NCI-H1048 (cell line): ENCODE measurements at regions not wholly inside any gene's neighbourhood (a gene's known extent, or its start where the extent isn't known, plus 50 kb on each side); places are given as distances from the start of the nearest gene placed in this dataset.

Experiments used
- DNase-seq: peaks from one replicate; lab custom pipeline; 2025; lab: John Stamatoyannopoulos, UW

DNA sequence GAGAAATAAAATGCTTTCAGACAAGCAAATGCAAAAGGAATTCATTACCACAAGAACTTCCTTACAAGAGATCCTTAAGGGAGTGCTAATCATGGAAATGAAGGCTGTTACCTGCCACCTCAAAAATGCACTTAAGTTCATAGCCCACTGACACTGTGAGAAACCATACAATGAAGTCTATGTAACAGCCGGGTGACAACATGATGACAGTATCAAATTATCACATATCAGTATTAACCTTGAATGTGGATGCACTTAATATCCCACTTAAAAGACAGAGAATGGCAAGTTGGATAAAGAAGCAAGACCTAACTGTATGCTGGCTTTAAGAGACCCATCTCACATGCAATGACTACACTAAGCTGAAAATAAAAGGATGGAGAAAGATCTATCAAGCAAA, 403.4 kb upstream of the MC4R start:
- DNase-seq, result no peak

DNA sequence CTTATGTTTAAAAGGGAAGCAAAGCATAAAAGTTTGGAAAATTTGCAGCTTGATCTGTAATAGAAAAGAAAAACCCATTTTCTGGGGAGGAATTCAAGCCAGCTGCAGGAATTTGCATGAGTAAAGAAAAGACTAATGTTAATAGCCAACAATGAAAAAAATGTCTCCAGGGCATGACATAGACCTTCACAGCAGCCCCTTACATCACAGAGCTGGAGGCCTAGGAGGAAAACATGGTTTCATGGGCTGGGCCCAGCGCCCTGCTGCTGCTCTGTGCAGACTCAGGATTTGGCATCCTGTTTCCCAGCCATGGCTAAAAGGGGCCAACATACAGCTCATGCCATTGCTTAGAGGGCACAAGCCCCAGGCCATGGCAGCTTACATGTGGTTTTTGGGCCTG, 411.6 kb upstream of the MC4R start:
- no peak for DNase-seq

DNA sequence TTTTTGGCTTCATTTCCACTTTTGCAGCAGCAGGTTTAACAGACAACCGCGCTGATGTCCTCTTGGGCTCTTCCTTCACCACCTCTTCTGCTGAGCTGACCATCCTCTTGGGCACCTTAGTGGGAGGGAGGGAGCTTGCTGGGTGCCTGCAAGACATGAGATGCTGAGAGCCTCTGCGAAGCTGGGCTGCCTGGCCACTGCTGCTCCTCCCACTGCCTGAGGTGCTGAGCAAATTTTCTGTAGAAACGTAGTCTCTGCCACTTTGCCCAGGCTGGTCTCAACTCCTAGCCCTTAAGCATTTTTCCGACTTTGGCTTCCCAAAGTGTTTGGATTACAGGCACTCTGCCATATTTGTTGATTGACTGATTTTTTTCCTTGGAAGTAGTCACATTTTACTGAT, 422.2 kb upstream of the MC4R start:
- DNase-seq, result no peak

DNA sequence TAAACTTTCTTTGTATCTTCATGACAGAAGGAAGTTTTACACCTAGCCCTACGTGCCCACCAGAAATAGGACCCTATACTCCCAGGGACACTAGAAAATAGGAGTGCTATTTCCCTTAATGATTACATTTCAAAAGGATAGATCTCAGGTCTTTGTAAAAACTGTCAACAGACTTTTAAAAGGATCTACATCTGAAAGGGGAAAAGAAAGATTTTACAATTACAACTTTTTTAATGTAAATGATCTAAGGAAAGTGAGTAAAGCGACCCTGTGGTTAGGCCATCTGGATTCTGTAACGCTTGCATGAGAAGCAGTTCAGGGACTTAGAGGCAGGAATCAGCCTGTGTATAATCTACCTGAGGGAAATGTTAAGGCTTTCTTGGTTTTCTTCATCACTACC, 431.8 kb upstream of the MC4R start:
- DNase-seq, result no peak

DNA sequence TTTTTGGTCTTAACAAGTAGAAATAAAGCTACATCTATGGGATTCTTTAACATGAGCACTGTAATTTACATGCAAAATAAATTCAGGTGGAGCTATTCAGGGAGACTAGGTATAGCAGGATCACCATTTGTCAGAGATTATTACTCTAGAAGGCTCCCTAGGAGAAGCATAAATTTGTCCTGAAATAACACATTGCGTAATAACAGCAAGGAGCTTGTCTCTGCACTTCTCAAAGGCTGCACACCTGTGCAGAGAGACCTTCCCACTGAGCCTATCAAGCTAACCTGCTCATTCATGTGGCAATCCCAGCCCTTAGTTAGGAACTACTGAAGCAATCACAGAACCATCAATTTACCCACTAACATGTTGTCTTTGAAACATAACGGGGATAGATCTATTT, 437.4 kb upstream of the MC4R start:
- DNase-seq, result no peak

DNA sequence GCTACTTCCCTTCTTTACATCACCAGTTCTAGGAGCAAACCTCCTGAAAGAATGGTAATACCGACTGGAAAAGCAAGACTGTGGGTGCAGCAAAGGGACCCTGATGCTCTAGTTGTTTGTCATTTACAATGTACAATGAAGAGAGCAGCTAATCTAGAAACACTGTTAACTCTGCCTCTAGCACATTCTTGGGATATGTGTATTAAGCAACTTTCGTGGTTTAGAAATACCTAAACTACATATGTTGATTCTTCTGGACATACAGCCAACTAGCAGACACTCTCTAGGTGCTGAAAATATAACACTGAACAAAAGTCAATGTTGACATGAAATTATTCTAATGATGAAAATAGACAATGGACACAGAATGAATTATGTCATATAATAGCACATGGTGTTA, 440.3 kb upstream of the MC4R start:
- DNase-seq, result no peak

DNA sequence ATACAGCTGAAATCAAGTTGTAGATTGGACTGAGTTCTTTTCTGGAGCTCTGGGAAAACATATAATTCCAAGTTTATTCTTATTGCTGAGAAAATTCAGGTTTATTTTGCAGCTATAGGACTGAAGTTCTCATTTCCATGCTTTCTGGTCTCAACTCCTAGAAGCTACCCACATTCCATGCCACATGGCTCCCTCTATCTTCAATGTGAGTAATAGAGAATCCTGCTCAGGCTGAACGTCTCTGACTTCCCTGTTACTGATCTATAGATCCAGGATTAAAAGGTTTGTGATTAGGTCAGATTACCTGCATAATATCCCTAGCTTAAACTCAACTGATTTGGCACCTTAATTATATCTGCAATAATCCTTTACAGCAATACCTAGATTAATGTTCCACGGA, 453.8 kb upstream of the MC4R start:
- DNase-seq, result no peak

DNA sequence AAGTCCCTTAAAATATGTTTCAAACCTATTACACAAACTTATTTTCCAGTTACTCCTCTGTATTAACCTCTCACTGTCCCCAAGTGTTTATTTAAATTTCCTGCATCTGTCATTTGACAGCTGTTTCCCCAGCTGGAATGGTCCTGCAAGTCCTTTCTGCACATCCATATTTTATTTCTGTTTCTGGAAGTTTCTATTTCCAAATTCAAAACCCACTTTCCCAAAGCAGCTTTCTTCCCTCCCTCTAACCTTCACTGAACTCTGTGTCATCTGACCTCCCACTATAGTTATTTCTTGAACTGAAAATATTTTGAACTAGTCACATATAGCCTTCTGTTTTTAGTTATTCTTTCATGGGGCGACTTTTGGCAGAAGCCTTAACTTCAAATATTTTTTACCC, 459.4 kb upstream of the MC4R start:
- DNase-seq, result no peak

DNA sequence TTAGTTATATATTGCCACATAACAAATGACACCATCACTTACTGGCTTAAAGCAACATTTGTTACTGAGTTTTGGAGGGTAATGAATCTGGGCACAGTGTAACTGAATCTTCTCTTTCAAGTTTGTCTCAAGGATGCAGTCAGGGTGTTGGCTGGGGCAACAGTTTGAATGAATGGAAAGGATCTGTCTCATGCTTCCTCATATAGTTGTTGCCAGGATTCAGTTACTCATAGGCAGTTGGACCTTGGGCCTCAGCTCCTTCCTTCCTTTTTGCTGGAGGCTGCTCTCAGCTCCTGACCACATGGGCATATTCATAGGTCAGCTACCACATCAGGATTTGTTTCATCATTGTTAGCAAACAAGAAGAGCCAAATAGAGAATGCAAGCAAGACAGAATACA, 466.1 kb upstream of the MC4R start:
- DNase-seq, result no peak

DNA sequence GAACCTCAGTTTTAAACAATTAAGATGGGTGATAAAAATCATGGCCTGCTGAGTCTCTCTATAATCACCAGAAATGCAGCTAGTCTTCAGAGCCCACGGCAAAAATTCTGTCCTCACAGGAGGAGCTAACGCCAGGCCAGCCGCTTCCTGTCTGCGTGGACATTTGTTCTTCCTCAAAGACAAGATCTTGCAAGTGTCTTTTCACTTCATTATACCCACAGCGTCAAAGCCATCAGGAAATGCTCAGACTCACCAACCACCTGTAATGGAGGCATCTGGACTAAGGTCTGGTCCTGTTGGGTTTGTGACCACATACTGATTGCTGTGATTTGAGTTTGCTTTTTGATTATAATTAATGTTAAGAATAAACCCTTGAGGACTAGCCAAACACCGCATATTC, 473.8 kb upstream of the MC4R start:
- no peak for DNase-seq

DNA sequence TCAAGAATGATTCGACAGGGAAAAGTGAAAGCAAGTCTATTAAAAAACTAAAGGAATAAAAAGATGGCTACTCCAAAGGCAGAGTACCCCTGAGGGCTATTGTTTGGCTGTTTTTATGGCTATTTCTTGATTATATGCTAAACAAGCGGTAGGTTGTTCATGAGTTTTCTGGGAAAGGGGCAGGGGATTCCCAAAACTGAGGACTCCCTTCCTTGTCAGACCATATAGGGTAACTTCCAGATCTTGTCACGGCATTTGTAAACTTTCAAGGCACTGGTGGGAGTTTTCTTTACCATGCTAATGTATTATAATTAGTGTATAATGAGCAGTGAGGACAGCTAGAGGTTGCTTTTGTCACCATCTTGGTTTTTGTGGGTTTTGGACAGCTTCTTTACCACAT, 474.9 kb upstream of the MC4R start:
- no peak for DNase-seq

DNA sequence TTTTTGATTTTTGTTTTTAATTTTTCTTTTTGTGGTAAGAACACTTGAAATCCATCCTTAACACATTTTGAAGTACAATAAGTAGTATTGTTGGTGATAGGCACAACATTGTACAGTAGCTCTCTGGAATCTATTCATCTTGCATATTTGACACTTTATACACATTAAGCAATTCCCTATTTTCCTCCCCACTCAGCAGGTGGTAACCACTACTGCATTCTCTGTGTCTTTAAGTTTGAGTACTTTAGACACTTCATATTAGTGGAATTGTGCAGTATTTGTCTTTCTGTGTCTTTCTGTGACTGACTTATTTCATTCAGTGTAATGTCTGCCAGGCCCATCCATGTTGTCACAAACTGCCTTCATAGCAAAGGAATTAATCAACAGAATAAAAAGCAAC, 471.7 kb upstream of the CDH20 start:
- DNase-seq, result no peak

DNA sequence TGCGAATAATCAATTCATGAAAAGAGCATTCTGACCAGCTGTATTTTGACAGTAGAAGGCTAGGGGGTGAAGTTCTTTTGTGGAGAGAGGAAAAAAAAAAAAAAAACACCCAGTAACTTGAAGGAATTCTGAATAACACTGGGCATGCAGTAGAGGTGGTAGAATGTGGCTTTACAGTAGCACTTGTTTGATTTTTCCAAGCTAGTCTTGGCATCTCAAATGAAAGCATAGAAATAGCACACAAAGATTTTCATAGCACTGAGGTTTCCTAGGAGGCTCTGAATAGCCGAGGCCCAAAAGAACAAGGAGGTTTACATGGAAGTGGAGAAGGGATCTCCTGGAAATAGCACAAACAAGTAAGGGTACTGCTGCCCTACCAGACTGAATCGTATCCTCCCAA, 470.2 kb upstream of the CDH20 start:
- DNase-seq, result no peak

DNA sequence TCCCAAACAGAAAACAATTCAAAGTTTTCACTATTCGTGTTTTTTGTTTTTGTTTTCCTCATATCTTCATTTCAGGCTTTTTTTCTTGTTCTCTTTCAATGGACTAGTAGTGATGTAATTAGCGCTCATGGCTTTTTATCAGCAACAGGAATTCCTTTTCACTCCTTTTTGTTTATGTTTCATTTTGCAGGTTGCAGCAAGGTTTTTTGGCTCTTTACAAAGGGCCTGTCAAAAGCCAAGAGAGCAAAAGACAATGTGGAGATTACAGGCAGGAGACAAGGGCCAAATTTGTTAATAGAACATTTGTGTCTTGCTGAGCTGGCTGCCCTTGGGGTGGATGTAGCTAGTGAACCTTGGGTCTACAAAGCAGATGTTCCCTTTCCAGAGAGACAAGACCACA, 467.4 kb upstream of the CDH20 start:
- DNase-seq, result no peak

DNA sequence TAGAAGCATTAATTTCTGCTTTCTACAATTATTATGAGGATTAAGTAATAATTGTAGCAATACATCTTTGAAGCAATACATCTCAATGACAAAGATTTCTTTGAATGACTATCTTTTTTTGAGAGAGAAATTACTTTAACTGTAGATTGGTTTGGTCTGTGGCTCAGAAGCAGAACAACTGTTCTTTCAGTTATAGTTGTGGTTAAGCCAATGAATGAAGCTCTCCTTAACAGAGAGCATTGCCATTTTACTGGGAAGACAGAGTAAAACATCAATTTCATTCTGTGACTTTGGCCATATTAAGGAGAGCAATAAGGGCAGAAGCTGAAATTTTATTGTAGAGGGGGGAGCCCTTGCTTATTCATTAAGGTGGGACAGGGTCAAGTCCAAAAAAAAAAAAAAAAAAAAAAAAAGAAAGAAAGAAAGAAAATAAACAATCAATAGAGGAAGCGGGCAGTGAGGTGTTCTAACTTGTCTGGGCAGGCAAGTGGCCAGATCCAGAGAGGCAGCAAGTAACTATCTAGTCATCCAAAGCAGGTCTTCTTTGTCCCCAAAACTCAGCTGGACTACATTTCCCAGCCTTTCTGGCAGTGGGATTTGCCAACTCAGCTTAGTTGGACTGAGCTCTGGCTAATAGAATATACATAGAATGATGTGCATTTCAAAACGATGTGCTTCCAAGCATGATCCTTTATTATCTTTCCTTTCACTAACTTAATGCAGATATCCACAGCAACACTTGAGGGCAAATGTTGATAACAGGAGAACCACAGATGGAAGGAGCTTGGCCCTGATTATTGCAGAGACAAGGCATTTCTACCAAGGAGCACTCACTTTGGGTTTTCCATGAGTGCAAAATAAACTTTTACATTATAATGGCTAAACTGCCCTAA, 462.7 kb upstream of the CDH20 start:
- DNase-seq, result no peak

DNA sequence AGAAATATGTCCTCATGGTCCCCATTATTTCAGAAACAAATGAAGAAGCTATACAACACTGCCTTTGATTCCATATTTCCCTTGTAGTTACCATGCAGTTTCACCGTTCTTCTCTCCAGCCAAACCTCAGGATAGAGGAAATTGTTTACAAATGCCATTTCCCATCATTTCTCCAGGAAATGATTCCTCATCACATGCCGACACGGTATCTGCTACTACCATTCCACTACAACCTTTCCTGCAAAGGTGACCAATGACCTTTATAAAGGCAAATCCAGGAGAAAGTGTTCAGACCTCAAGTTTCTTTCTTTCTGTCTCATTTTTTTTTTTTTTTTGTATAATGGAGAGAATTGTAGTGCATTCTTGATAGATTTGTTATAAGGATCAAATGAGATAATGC, 460.8 kb upstream of the CDH20 start:
- DNase-seq, result no peak

DNA sequence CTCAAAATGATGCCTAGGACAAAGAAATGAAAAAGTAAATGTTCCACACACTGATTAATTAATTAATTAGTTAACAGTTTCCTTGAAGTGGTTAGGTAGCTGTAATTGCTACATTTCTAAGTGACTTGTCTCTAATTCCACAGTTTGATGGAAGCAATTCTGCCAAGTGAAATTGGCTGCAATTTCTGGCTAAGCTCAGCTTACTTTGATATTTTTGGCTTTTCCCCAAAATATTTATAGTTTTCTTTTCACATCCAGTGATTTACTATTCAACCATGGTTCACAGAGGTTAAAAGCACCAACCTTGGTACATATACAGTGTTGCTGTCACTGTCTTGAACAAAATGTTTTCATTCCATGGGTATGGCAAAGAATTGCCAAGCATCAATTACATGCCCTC, 459.5 kb upstream of the CDH20 start:
- no peak for DNase-seq

DNA sequence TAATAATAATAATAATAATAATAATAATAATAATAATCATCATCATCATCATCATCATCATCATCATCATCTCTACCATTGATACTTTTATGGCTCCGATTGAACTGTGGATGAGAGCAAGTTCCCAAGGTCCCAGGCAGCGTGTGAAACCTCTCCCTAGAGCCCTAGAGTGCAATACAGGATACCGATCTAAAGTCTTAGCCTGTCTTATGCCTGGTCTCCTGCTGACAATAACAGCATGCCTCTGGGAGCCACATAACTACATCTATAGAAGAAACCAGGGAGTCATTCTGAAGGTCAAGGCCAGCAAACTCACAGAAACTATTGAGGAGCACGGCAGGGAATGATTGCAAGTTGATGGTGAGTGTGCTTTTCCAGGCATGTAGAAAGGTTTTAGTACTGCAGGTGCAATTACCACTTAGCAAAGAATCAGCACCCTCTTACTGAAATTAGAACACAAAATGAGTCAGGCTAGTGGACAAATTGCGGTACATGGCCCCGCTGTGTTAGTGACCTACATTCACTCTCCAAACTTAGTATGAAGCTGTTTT, 457.2 kb upstream of the CDH20 start:
- no peak for DNase-seq

DNA sequence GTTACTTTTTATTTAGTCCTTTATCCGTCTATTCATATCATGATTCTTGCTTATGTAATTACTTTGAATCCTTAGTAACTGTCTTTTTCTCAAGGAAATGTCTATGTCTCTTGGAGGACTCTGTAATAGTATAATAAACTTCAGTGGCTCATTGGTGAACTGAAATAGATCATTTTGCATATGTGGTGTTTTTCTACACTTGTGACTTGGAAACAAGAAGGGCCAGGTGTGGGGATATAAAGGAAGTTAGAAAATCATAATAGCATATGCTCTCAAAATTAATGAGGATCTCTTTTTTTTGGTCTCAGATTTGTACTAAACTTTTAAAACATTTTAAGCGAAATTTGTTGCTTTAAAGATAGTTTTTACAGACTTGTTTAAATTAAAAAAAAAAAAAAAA, 453.0 kb upstream of the CDH20 start:
- DNase-seq, result no peak

DNA sequence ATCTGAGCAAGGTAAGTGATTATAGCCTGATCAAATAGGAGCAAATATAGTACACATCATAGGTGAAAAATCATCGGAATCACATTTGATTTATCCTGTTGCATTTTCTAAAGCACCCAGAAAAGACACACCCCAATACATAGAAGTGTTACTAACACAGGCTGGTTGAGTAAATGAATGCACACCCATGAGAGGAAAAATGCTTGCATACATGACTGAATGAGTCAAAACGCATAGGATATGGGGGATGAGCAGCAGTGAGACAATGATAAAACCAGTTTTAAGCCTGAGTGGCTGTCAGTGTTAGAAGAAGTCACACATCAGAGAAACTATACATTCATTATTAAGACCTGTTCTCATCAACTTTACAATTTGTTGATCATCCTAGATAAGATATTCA, 449.6 kb upstream of the CDH20 start:
- DNase-seq, result no peak

DNA sequence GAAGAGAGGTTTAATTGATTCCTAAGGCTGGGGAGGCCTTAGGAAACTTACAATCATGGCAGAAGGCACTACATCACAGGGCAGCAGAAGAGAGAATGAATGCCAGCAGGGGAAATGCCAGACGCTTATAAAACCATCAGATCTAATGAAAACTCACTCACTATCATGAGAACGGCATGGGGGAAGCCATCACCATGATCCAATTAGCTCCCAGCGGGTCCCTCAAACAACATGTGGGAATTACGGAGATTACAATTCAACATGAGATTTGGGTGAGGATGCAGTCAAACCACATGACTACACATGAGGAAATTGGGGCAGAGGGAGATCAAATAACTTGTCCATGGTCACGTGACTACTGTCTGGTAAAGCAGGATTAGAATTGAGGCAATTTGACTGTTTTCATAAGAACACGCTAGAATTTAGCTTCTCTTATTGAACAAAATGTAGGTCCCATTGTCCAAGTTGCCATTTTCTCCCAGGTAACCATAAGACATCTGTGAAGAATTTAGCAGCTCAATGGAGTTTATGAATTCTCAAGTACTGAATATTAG, 445.1 kb upstream of the CDH20 start:
- no peak for DNase-seq

DNA sequence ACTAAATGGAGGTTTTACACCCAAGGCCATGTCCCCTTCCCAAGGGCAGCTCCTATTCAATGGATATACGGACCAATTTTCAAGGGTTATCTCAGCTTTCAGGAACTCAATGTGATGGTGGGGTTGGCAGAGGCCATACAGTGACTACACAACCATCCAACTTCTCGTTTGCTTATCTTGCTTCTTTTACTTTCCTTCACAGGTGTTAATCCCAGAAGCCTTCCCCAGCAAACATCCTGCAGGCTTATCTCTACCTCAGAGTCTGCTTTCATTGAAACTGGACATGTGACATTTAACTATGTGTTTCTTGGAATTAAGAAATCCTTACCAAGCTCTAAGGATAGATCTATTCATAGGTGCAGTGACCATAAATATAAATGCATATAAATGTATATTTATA, 443.8 kb upstream of the CDH20 start:
- no peak for DNase-seq

DNA sequence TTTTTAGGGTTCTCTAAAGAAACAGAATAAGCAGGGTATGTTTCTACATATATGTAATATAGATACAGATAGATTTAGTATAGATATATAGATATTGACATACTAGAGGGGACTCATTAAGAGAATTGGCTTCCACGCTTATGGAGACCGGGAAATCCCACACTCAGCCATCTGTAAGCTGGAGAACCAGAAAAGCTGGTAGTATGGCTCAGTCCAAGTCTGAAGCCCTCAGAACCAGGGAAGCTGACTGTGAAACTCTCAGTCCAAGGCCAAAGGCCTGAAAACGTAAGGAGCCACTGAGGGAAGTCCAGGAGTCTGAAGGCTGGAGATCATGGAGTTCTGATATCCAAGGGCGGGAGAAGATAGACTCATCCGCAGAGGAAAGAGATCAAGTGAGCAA, 441.3 kb upstream of the CDH20 start:
- no peak for DNase-seq

DNA sequence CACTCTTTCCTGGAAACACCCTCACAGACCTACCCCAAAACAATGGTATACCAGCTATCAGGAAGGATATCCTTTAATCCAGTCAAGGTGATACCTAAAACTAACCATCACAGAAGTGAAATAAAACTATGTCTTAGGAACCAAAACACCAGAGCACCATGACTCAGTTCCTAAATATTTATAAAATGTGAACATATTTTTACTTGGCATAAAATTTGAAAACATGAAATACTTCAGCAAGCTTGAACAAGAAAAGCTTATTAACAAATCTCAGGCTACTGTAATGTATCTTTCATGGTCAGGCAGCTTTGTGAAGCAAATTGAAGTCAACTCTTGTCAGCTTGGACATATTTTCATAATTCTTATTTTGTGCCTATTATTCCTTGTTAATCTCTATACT, 440.8 kb upstream of the CDH20 start:
- no peak for DNase-seq
